Uterus (tissue), 2 donors: ENCODE measurements at regions not wholly inside any gene's neighbourhood (a gene's known extent, or its start where the extent isn't known, plus 50 kb on each side); places are given as distances from the start of the nearest gene placed in this dataset.

ENCODE experiments used
- CTCF ChIP-seq, 4 experiments: fragments of 200-600 bp in 2 of 4; fragments of 450-650 bp in 2 of 4; sonication (generic) in 2 of 4; IDR thresholded peaks; one replicate each; pipeline ENCODE4 v1.5.1; 2016 to 2019; ENCODE audit warnings: antibody characterized with exemption in 4 of 4, mild to moderate bottlenecking in 2 of 4, moderate library complexity in 1 of 4
- POLR2A ChIP-seq, 2 donors: fragments of 450-650 bp; IDR thresholded peaks; one replicate each; pipeline ENCODE4 v1.6.1; 2016; ENCODE audit warnings: antibody characterized with exemption in 2 of 2, mild to moderate bottlenecking in 1 of 2, moderate library complexity in 1 of 2

- no peak for TF ChIP-seq CTCF (IDR thresholded peaks at IDR 0.05)
- no peak for TF ChIP-seq POLR2A (IDR thresholded peaks at IDR 0.05)
These were observed 212.8 kb upstream of the RAB4A start for GRCh38 chr1:229058111-229058561.
